Activated naive CD8-positive, alpha-beta T cell treated with anti-CD3 and anti-CD28 coated beads, Interleukin-2, amount 50 U/mL, for 16 hours (primary cell): ENCODE measurements at regions not wholly inside any gene's neighbourhood (a gene's known extent, or its start where the extent isn't known, plus 50 kb on each side); places are given as distances from the start of the nearest gene placed in this dataset.

Source experiments
- DNase-seq: peaks from one replicate; pipeline ENCODE4 v3.0.0-alpha.2; 2020; ENCODE audit warnings: low read depth, low spot score

DNA sequence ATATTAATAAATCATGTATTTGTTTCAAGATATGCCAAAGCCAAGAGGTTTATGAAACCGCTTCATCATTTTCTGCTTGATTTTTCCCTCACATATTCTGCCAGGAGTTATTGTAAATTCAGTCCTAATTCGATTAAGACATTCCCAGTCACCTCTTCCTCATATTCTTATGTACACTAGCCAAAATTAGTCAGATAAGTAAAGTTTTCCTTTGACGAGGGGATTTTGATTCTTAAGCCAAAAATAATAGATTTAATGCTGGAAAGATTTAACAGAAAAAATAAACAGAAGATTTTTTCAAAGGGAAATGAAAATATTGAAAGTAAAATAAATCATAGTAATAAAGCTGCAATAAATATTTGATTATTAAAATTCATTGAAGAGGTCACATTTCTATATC, 51.0 kb upstream of the VEGFC start:
- no peak for DNase-seq

- DNase-seq, result no peak
These were observed 51.7 kb upstream of the VEGFC start for GRCh38 chr4:176844448-176844847.

DNA sequence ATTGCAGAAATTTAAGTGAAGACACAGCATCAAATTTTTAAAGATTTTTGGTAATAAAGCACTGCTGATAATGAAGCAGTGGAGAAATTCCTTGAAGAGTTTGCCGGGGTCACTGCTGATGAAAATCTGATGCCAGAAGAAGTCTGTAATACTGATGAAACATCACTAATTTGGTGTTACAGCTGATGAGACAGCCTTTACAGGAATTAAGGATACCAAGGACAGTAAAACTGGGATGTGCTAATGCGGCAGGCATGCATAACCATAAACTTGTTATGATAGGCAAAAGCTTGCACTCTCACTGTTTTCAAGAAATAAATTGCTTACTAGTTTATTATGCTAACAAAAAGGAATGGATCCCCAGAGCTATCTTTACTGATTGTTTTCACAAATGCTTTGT, 52.9 kb upstream of the VEGFC start:
- no peak for DNase-seq

DNA sequence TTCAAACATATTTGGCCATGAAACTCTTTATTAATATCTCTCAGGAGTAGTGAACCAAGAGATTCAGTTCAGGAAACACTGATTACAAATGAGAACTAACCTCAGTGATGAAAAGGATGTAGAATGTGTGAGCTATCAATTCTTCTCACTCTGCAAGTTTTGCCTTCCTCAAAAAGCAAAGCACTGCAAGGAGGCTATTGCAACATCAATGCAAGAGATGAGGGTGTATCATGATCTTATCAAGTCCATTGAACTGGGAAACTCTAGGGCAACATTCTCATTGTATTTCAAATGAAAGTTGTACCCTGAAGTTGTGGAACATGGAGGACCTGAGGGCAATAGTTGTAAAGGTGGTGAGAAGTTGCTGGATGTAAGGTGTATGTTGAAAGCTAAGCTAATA, 56.4 kb upstream of the VEGFC start:
- DNase-seq, result no peak

DNA sequence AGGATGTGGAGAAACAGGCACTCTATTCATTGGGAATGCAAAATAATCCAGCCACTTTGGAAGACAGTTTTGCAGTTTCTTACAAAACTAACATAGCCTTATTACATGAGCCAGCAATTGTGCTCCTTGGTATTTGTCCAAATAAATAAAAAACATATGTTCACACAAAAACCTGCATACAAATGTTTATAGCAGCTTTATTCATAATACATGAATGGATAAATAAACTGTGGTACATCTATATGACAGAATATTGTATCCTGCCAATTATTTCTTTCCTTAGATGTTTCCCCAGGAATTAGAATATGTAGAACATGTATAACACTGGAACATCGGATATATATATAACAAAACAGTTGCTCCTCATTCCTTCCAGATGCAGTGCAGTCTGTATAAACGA, 57.7 kb upstream of the VEGFC start:
- no peak for DNase-seq

DNA sequence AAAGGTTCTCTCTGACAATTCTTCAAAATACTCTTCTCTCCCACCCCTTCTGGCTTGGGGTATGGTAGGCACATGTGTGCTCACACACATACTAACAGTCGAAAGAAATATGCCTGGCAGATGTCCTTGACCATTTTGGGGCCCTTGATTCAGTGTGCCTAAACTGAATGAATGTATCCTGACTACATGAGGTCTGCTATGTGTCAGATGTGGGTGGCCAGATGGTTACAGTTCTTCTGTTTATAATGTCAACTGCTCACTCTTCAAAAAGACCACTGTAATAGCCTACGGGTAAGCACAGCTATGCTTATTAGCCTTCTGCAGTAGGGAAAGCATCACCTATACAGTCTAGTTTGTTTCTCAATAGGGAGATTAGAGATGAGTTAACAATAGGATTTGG, 63.7 kb upstream of the VEGFC start:
- DNase-seq, result no peak

- DNase-seq, result no peak
These were observed 66.1 kb upstream of the VEGFC start for GRCh38 chr4:176858839-176859238.

DNA sequence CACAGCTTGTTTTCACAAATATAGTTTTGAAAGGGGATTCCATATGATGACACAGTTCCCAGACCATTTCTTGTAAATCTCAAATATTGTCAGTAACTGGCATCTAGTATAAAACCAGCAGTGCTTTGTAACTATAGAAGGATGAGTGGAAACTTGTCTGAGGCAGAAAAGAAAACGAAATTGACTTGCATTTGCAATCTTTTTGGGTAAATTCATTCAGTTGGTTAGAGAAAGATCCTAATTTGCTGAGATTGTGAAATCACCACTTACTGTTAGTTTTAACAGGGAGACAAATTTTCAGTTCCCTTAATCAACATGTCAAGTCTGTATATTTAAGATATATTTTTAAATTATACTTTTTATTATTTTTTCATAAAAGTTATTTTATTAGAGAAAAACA, 71.5 kb upstream of the VEGFC start:
- DNase-seq, result no peak

DNA sequence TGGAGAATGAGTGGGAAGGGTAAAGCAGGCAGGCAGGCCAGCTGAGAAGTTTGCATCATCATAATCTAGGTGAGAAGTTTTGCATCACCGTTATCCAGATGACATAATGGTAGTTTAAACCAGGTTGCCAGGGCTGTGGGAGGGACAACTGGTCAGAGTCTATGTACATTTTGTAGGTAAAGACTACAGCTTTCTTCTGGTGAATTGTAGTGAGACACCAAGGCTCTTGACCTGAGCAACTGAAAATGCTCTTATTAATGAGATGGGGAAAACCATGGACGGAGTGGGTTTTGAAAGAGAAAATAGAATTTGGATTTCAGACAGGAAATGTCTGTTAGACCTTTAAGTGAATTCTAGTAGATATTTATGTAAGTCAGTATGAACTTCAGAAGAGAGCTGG, 76.0 kb upstream of the VEGFC start:
- no peak for DNase-seq

GRCh38 chr4:176872461-176872860, 79.7 kb upstream of the VEGFC start:
- no peak for DNase-seq

DNA sequence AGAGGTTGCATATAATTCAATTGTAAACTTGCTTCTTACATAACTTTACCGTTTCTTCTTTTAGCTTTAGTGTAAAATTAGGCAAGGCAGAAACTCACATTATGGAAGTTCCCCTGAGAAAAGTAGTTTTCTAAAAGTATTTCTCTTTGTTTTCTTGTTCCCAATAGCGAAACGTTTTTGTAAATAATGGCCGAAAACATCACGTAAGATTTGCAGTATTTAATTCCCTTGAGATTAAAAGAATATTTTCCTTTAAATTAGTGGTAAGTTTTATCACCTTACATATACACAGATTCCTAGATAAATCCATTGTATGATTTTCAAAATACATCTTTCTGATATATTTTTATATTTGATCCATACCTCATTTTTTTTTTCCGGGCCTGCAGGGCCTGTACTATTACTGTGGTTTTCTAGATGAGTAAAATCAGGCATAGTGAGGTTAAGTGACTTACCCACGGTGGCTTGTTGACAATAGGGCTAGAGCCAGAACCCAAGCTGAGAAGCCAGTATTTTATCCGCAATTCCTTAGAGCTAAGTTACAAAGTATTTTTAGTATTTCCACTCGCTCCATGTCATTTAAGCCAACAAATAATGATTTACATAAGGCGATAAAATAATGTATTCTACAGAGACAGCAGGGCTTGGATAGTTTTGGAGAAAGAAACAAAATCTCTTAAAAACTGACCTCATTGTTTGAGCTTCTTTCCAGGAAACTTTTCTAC, 82.2 kb upstream of the VEGFC start:
- no peak for DNase-seq

- no peak for DNase-seq
These were observed 82.8 kb upstream of the VEGFC start for GRCh38 chr4:176875446-176875930.

- DNase-seq, result no peak
These were observed 86.8 kb upstream of the VEGFC start for GRCh38 chr4:176879380-176880116.

DNA sequence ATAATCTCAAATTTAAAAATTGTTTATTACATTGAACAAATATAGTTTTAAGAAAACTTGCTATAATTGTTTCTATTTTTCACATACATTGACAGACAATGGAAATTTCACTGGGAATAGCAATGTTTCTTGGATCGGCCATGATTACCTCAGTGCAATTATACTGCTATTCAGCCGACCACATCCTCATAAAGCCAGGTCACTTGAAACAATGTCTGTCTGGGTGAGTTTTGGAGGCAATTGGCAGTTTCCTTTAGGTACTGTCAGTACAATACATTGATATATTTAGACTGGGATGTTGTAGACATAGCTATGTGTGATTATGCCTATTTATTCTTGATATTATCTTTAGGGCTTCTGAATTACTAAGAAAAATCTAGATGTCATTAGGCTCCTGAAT, 89.5 kb upstream of the VEGFC start:
- DNase-seq, result no peak

DNA sequence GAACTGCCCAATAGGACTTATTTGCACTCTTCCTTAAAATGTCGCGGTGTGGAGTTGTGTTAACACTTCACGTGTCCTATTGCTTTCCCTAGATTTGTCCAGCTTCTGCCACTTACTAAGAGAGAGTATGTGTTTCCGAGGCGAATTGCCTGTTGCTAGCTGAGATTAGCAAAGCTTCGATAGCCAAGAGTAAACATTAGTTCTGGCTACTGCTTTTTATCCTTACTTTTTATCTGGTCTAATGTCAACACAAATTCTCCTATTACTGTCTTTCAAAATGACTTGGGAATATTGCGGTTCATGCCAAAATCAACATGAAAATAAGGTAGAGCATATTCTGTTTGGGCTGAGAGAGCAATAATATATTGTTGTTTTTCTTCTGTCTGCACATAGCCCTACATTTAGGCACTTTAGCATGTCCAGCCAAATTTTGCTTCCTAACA, 90.4 kb upstream of the VEGFC start:
- no peak for DNase-seq

GRCh38 chr4:176883681-176884418, 91.1 kb upstream of the VEGFC start:
- no peak for DNase-seq

DNA sequence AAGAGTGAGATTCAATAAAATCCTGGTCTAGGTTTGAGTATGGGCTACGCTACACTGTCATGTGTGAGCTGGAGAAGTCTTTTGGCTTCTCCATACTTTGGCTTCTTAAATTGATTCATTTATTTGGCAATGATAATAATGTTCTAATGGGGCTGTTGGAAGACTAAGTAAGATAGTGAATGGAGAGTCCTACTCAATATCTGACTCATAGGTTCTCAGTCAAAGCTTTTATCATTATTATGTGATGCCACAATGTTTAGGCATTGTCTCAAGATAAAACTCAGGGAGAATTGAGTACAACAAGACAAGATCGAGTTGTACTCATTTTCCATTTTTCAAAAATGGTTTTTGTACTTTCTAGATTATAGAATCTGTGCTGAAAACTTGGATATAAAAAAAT, 92.5 kb upstream of the VEGFC start:
- DNase-seq, result no peak

DNA sequence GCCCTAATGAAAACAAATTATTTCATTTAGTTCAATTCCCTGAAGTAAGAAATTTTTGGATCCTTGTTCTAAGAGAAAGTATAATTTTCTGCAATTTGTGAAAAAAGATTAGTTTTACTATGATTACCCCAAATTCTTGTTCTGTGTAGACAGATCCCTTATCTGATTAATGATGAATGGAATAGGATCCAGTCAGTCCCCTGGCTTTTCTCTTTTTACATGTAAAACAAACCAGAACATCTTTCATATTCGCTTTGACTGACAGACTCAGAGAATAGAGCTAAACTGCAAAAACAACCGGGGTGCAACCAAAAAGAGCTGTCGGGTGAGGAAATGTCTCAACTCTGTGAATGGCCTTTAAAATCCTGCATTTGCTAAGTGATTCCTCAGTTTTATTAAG, 93.4 kb upstream of the VEGFC start:
- no peak for DNase-seq

DNA sequence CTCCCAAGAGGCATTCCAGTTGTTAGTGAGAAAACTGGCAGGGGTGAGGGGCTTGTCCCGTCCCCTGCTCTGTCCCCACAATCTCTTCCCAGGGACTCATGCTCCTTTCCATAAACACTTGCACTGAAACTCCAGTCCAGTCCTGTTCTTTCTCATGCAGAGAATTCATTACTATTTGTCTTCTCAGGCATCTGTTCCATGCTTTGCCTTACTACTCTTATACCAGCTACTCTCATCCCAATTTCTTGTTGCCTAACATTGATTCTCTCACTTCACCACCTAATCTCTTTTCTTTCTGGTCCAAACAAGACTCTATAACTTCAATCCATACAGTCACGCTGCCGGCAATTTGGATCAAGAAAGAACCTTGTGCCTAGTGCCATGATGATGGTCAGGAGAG, 97.1 kb upstream of the VEGFC start:
- no peak for DNase-seq

GRCh38 chr4:176894498-176894897, 101.8 kb upstream of the VEGFC start:
- DNase-seq, result no peak

DNA sequence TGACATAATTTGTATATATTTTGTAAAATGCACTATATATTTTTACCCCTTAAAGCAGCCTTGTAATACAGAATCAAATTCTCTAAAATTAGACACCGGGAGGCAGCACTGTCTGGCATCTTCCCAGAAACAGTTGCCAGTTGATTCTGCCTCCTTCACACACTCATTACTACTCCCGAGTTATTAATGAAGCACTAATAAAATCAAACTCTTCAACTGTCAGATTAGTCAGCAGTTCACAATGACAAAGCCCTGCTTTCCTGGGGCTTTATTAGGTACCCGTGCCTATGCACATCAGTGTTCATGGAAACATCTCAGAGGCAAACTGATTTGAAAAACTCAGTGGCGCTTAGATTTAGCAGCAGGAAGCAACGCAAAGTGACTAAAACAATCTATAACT, 103.5 kb upstream of the VEGFC start:
- DNase-seq, result no peak

DNA sequence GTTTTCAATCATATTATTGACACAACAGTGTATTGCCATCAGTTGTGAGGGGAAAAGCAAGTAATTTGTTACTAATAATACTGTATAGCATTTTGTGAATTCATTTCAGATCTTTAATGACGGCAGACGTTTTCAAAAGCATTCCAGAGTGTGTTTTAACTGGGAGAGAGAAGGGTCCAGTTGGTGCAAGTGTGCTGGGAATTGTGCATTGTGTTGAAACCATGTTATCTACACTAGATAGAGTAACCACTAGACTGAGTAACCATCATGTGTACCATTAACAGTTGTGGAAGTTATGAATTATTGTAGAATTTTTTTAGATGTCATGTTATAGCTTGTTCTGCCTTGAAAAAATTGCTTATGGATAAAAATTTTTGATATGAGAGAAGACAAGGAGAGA, 104.5 kb upstream of the VEGFC start:
- DNase-seq, result no peak

GRCh38 chr4:176898791-176899190, 106.1 kb upstream of the VEGFC start:
- DNase-seq, result no peak
